OCI-LY7 (cell line): ENCODE measurements at regions not wholly inside any gene's neighbourhood (a gene's known extent, or its start where the extent isn't known, plus 50 kb on each side); places are given as distances from the start of the nearest gene placed in this dataset.

Source experiments
- BruUV-seq: library from RNA; stranded (reverse); fragments of 400-500 nt; replicated peaks from 2 replicates; lab custom pipeline; 2021; lab: Mats Ljungman, UMichigan
- CTCF ChIA-PET: fragments of 300-600 bp; sonication (Branson Sonifier 250); formaldehyde crosslinking; loops from one replicate; lab custom pipeline; 2022; ENCODE audit warnings: antibody characterized with exemption; ENCODE audit not compliant: unreplicated experiment; lab: Charles Lee
- POLR2A ChIA-PET: fragments of 300-600 bp; sonication (Branson Sonifier 250); formaldehyde crosslinking; loops from one replicate; lab custom pipeline; 2022; ENCODE audit warnings: antibody characterized with exemption; lab: Charles Lee
- DNase-seq: peaks from one replicate; pipeline ENCODE4 v3.0.0-alpha.2; 2015; ENCODE audit warnings: low spot score
- H2AFZ ChIP-seq: fragments of 200-600 bp; sonication (generic), shearing (Covaris generic); 2 replicates; pipeline ENCODE4 v1.6.1; 2014; ENCODE audit warnings: mild to moderate bottlenecking, antibody characterized with exemption, low read length, moderate library complexity
- H3K27ac ChIP-seq: fragments of 200-600 bp; sonication (generic); 2 replicates; pipeline ENCODE4 v1.5.1; 2014; ENCODE audit warnings: mixed run types, low read depth, mild to moderate bottlenecking, moderate library complexity, low read length, inconsistent platforms; ENCODE audit not compliant: poor library complexity, severe bottlenecking
- H3K36me3 ChIP-seq: fragments of 200-600 bp; sonication (generic); 2 replicates; pipeline ENCODE4 v1.6.1; 2014; ENCODE audit warnings: mild to moderate bottlenecking, antibody characterized with exemption, low read length, moderate library complexity, mixed read lengths; ENCODE audit not compliant: insufficient read depth
- H3K4me1 ChIP-seq: fragments of 200-600 bp; sonication (generic); 2 replicates; pipeline ENCODE4 v1.5.1; 2014; ENCODE audit warnings: mild to moderate bottlenecking, low read length; ENCODE audit not compliant: insufficient read depth, poor library complexity, severe bottlenecking
- H3K4me2 ChIP-seq: fragments of 200-600 bp; sonication (generic); 2 replicates; pipeline ENCODE4 v1.6.1; 2014; ENCODE audit warnings: mild to moderate bottlenecking, low read length
- H3K4me3 ChIP-seq: fragments of 200-600 bp; sonication (generic); 2 replicates; pipeline ENCODE4 v1.5.1; 2014; ENCODE audit warnings: mild to moderate bottlenecking, low read depth, low read length; ENCODE audit not compliant: poor library complexity, severe bottlenecking
- H3K79me2 ChIP-seq: fragments of 200-600 bp; sonication (generic); 2 replicates; pipeline ENCODE4 v1.6.1; 2016; ENCODE audit warnings: low read depth, mild to moderate bottlenecking, low read length, moderate library complexity, mixed read lengths; ENCODE audit not compliant: insufficient read depth
- H3K9me2 ChIP-seq: fragments of 200-600 bp; sonication (generic); 2 replicates; pipeline ENCODE4 v1.6.1; 2016; ENCODE audit warnings: mild to moderate bottlenecking, low read length, mixed read lengths; ENCODE audit not compliant: insufficient read depth
- H3K9me3 ChIP-seq: fragments of 200-600 bp; sonication (generic); 2 replicates; pipeline ENCODE4 v1.6.1; 2014; ENCODE audit warnings: mild to moderate bottlenecking, mixed run types, low read length, mixed read lengths
- H4K20me1 ChIP-seq: fragments of 200-600 bp; sonication (generic); 2 replicates; pipeline ENCODE4 v1.6.1; 2014; ENCODE audit warnings: mild to moderate bottlenecking, antibody characterized with exemption, low read length, moderate library complexity, mixed read lengths; ENCODE audit not compliant: insufficient read depth
- EZH2phosphoT487 ChIP-seq: fragments of 200-600 bp; sonication (generic); IDR thresholded peaks from 2 replicates; pipeline ENCODE4 v1.6.1; 2018; ENCODE audit warnings: low read depth, borderline replicate concordance, mild to moderate bottlenecking, mixed run types, antibody characterized with exemption, low read length, moderate library complexity, mixed read lengths
- intact Hi-C: fragments of 100-400 bp; cut with micrococcal nuclease; formaldehyde crosslinking; loops from one replicate; pipeline ENCODE4 v1.10.0; 2022; ENCODE audit not compliant: unreplicated experiment
- TF ChIP-seq, protein P1 (sequence below): fragments of 200-600 bp; sonication (generic); conservative IDR thresholded peaks from 2 replicates; pipeline ENCODE4 v1.5.1; 2014; ENCODE audit warnings: mild to moderate bottlenecking, antibody characterized with exemption, low read length, moderate library complexity, mixed read lengths

DNA sequence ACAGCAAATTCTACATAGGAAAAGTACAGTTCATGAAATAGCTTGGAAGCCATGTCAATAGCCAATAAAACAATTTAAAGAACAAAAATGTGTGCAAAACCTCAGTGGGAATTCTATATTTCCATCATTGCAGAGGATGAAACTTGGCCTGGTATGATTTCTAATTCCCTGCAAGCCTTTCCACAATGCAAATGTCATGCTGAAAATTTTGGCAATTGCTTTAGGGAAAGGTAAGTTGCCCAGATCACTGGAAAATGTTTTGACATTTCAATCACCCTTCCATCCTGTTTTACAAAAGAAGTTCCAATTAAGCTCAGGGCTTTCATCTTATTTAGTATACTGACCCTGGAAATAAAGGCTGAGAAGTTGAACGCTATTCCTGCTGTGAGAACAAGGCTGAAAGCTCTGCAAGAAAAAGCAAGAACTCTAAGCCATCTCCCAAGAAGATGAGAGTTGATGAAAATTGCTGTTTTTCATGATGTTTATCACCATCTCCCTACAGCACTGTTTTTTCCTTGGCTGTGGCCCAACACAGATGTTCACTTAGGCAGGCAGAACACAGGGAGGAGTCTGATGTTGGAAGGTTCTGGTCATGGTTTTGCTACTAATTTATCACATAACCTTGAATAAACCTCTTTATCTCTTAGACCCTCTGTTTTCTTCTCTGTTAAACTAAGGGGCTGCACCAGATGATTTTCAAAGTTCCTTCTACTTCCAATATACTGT is 263.7 kb downstream of the KCTD12 start:
- no peaks in the 10 kb centered on the region for H3K79me2 ChIP-seq
- H3K27ac ChIP-seq = no peak overlapping the region
- no peaks in the 10 kb centered on the region for H3K4me1 ChIP-seq
- H3K9me3 ChIP-seq = no peaks in the 10 kb centered on the region
- H4K20me1 ChIP-seq = no peaks in the 10 kb centered on the region
- intact Hi-C loops = no loop called here
- ChIA-PET POLR2A (interaction anchor here (1.1 kb wide), 2 partner anchors 9 to 14 kb away, joined by 3 read pairs; no protein-coding TSS in a partner anchor), CTCF (no interaction called here)
- no peak for DNase-seq
- BruUV-seq = no TSS peak
- no peak for TF ChIP-seq EZH2phosphoT487
- TF ChIP-seq, protein P1, sequence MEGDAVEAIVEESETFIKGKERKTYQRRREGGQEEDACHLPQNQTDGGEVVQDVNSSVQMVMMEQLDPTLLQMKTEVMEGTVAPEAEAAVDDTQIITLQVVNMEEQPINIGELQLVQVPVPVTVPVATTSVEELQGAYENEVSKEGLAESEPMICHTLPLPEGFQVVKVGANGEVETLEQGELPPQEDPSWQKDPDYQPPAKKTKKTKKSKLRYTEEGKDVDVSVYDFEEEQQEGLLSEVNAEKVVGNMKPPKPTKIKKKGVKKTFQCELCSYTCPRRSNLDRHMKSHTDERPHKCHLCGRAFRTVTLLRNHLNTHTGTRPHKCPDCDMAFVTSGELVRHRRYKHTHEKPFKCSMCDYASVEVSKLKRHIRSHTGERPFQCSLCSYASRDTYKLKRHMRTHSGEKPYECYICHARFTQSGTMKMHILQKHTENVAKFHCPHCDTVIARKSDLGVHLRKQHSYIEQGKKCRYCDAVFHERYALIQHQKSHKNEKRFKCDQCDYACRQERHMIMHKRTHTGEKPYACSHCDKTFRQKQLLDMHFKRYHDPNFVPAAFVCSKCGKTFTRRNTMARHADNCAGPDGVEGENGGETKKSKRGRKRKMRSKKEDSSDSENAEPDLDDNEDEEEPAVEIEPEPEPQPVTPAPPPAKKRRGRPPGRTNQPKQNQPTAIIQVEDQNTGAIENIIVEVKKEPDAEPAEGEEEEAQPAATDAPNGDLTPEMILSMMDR = no peak
- H3K36me3 ChIP-seq = no peaks in the 10 kb centered on the region
- no peak overlapping the region for H2AFZ ChIP-seq
- no peak overlapping the region for H3K4me3 ChIP-seq
- no peaks in the 10 kb centered on the region for H3K9me2 ChIP-seq
- H3K4me2 ChIP-seq = no peak overlapping the region

GRCh38 chr13:76621705-76622104 is 264.5 kb downstream of the KCTD12 start:
- no peaks in the 10 kb centered on the region for H3K9me3 ChIP-seq

More at GRCh38 chr13:76621705-76622104, 264.5 kb downstream of the KCTD12 start:
- no peak overlapping the region for H3K27ac ChIP-seq
- no peaks in the 10 kb centered on the region for H3K79me2 ChIP-seq
- intact Hi-C loops = no loop called here
- no peak for DNase-seq
- no peak overlapping the region for H3K4me2 ChIP-seq
- no peaks in the 10 kb centered on the region for H3K9me2 ChIP-seq
- no peak overlapping the region for H2AFZ ChIP-seq
- H4K20me1 ChIP-seq = no peaks in the 10 kb centered on the region
- CTCF ChIA-PET = no interaction called here
- H3K4me1 ChIP-seq = no peaks in the 10 kb centered on the region
- no peak overlapping the region for H3K4me3 ChIP-seq
- TF ChIP-seq, protein P1 = no peak
- TF ChIP-seq EZH2phosphoT487 = no peak
- no TSS peak for BruUV-seq
- H3K36me3 ChIP-seq = no peaks in the 10 kb centered on the region
- POLR2A ChIA-PET = interaction anchor here (1.1 kb wide), 2 partner anchors 10 to 15 kb away, joined by 3 read pairs; no protein-coding TSS in a partner anchor
